ENCODE measurements at regions not wholly inside any gene's neighbourhood (a gene's known extent, or its start where the extent isn't known, plus 50 kb on each side); places are given as distances from the start of the nearest gene placed in this dataset.

- no peak for TF ChIP-seq CREB1 (CRISPR knock-in tag; IDR thresholded peaks at IDR 0.05)
- TF ChIP-seq OVOL2 (CRISPR knock-in tag; IDR thresholded peaks at IDR 0.05; ENCODE audit: borderline replicate concordance), result no peak
- TF ChIP-seq FOXK1 (CRISPR knock-in tag; IDR thresholded peaks at IDR 0.05), result no peak
- no peak for TF ChIP-seq ZNF671 (CRISPR knock-in tag; IDR thresholded peaks at IDR 0.05)
- no peak for TF ChIP-seq ZMAT4 (CRISPR knock-in tag; IDR thresholded peaks at IDR 0.05)
- no peak for TF ChIP-seq JAZF1 (CRISPR knock-in tag; IDR thresholded peaks at IDR 0.05)
- no peak for TF ChIP-seq ARID4B (CRISPR knock-in tag; IDR thresholded peaks at IDR 0.05; ENCODE audit: borderline replicate concordance)
- no peak for TF ChIP-seq E2F4 (CRISPR knock-in tag; IDR thresholded peaks at IDR 0.05; ENCODE audit: borderline replicate concordance, low read depth)
Measured at GRCh38 chr14:97420211-97420610, 623.0 kb downstream of the VRK1 start (continued).

GRCh38 chr14:97426776-97427175, 629.6 kb downstream of the VRK1 start:
- Mint-ChIP-seq H3K4me1 (peaks cover 6% of the 10 kb centered on the region), H3K36me3 (no peaks in the 10 kb centered on the region), H3K9me3 (peaks cover 21% of the 10 kb centered on the region), H3K27me3 (ENCODE audit: low read depth) (no peaks in the 10 kb centered on the region; the same call in 1 of the 2 replicates), H3K27ac (no peak overlapping the region), H3K4me3 (no peak overlapping the region)
- CTCF ChIA-PET, result no interaction called here
- no peak for DNase-seq (ENCODE audit: low spot score)
- no peak for TF ChIP-seq USF2 (CRISPR knock-in tag; IDR thresholded peaks at IDR 0.05)
- no peak for TF ChIP-seq AR (CRISPR knock-in tag; IDR thresholded peaks at IDR 0.05)
- no peak for TF ChIP-seq NR2C2 (CRISPR knock-in tag; IDR thresholded peaks at IDR 0.05)
- TF ChIP-seq PRRX2 (CRISPR knock-in tag; IDR thresholded peaks at IDR 0.05), result no peak
- TF ChIP-seq OVOL2 (CRISPR knock-in tag; IDR thresholded peaks at IDR 0.05; ENCODE audit: borderline replicate concordance), result no peak
- TF ChIP-seq GTF2I (CRISPR knock-in tag; conservative IDR thresholded peaks at IDR 0.05), result no peak
- TF ChIP-seq CDX4 (CRISPR knock-in tag; IDR thresholded peaks at IDR 0.05; ENCODE audit: borderline replicate concordance), result no peak
- TF ChIP-seq FOXK1 (CRISPR knock-in tag; IDR thresholded peaks at IDR 0.05), result no peak
- TF ChIP-seq ZNF138 (CRISPR knock-in tag; conservative IDR thresholded peaks at IDR 0.05), result no peak
- ATAC-seq, result no peak
- POLR2A ChIA-PET, result no interaction called here

Data from WTC11 (cell line).